GM06990 (cell line): ENCODE measurements at regions not wholly inside any gene's neighbourhood (a gene's known extent, or its start where the extent isn't known, plus 50 kb on each side); places are given as distances from the start of the nearest gene placed in this dataset.

ENCODE experiments used
- DNase-seq: peaks from one replicate; pipeline ENCODE4 v3.0.0-alpha.2; 2011; ENCODE audit not compliant: insufficient read length; ENCODE audit errors: extremely low read depth
- H3K27me3 ChIP-seq: replicated peaks from 2 replicates; pipeline ENCODE4 v1.6.0; 2011; ENCODE audit warnings: low read length; ENCODE audit not compliant: control insufficient read depth, insufficient read depth
- H3K36me3 ChIP-seq: 2 replicates; pipeline ENCODE4 v1.5.1; 2011; ENCODE audit warnings: low read length; ENCODE audit not compliant: control insufficient read depth, insufficient read depth
- H3K4me3 ChIP-seq: replicated peaks from 2 replicates; pipeline ENCODE4 v1.5.1; 2011; ENCODE audit warnings: low read depth, mild to moderate bottlenecking, control low read depth, low read length
- CTCF ChIP-seq: IDR thresholded peaks from 2 replicates; pipeline ENCODE4 v1.5.1; 2011; ENCODE audit warnings: low read length, control low read depth, mild to moderate bottlenecking, inconsistent platforms; ENCODE audit not compliant: insufficient read depth, poor library complexity, severe bottlenecking

GRCh38 chr10:29896053-29896452 lies 163.3 kb downstream of the JCAD start:
- no peak overlapping the region for H3K4me3 ChIP-seq
- H3K27me3 ChIP-seq, result no peaks in the 10 kb centered on the region; the same call in 1 of the 2 replicates
- no peaks in the 10 kb centered on the region for H3K36me3 ChIP-seq
- no peak for DNase-seq
- TF ChIP-seq CTCF, result no peak

GRCh38 chr10:29895456-29895855 lies 163.9 kb downstream of the JCAD start:
- DNase-seq, result no peak
- no peak for TF ChIP-seq CTCF
- Histone ChIP-seq H3K4me3 (no peak overlapping the region), H3K27me3 (no peaks in the 10 kb centered on the region; the same call in 1 of the 2 replicates), H3K36me3 (no peaks in the 10 kb centered on the region)

GRCh38 chr10:29888321-29888720 lies 171.1 kb downstream of the JCAD start:
- no peak for TF ChIP-seq CTCF
- H3K27me3 ChIP-seq, result no peaks in the 10 kb centered on the region; the same call in 1 of the 2 replicates

GRCh38 chr10:29886299-29886698 lies 173.1 kb downstream of the JCAD start:
- TF ChIP-seq CTCF, result no peak
- no peak overlapping the region for H3K4me3 ChIP-seq

More at GRCh38 chr10:29888321-29888720, 171.1 kb downstream of the JCAD start:
- no peak for DNase-seq
- H3K36me3 ChIP-seq, result no peaks in the 10 kb centered on the region
- H3K4me3 ChIP-seq, result no peak overlapping the region

GRCh38 chr10:29883231-29883630 lies 176.2 kb downstream of the JCAD start:
- H3K36me3 ChIP-seq, result no peaks in the 10 kb centered on the region
- no peak for TF ChIP-seq CTCF
- no peak for DNase-seq
- H3K4me3 ChIP-seq, result no peak overlapping the region
- no peaks in the 10 kb centered on the region; the same call in none of the 2 replicates for H3K27me3 ChIP-seq

More at GRCh38 chr10:29886299-29886698, 173.1 kb downstream of the JCAD start:
- no peak for DNase-seq
- Histone ChIP-seq H3K36me3 (no peaks in the 10 kb centered on the region), H3K27me3 (no peaks in the 10 kb centered on the region; the same call in 1 of the 2 replicates)

GRCh38 chr10:29882766-29883165 lies 176.6 kb downstream of the JCAD start:
- no peak overlapping the region for H3K4me3 ChIP-seq
- no peaks in the 10 kb centered on the region; the same call in none of the 2 replicates for H3K27me3 ChIP-seq
- DNase-seq, result no peak
- no peak for TF ChIP-seq CTCF
- no peaks in the 10 kb centered on the region for H3K36me3 ChIP-seq
